GM12878 (cell line): ENCODE measurements at regions not wholly inside any gene's neighbourhood (a gene's known extent, or its start where the extent isn't known, plus 50 kb on each side); places are given as distances from the start of the nearest gene placed in this dataset.

Experiments
- BRCA1 ChIP-seq: IDR thresholded peaks from 2 replicates; pipeline ENCODE4 v1.6.1; 2011; ENCODE audit warnings: low read depth, low read length, improper control_type of control experiment
- CBX5 ChIP-seq: sonication (generic); IDR thresholded peaks from 2 replicates; pipeline ENCODE4 v1.6.1; 2016; ENCODE audit warnings: low read depth, moderate library complexity, mild to moderate bottlenecking, inconsistent platforms
- ESRRA ChIP-seq: IDR thresholded peaks from 2 replicates; pipeline ENCODE4 v1.6.1; 2012; ENCODE audit warnings: mild to moderate bottlenecking, low read length, improper control_type of control experiment
- GABPA ChIP-seq: IDR thresholded peaks from 2 replicates; pipeline ENCODE4 v1.6.1; 2014; ENCODE audit warnings: antibody characterized with exemption, low read depth, mild to moderate bottlenecking, inconsistent platforms
- NFIC ChIP-seq: IDR thresholded peaks from 2 replicates; pipeline ENCODE4 v1.6.1; 2012; ENCODE audit warnings: low read depth, mild to moderate bottlenecking, inconsistent platforms, low read length, moderate library complexity
- SUZ12 ChIP-seq: fragments of 200-600 bp; sonication (generic); IDR thresholded peaks from one replicate; pipeline ENCODE4 v1.6.1; 2018; ENCODE audit warnings: antibody characterized with exemption, mild to moderate bottlenecking; ENCODE audit not compliant: unreplicated experiment
- TF ChIP-seq, protein P1 (sequence below): fragments of 450-650 bp; IDR thresholded peaks from 2 replicates; pipeline ENCODE4 v1.6.1; 2016; ENCODE audit warnings: mild to moderate bottlenecking, moderate library complexity, borderline replicate concordance
- TF ChIP-seq, protein P2 (sequence below): fragments of 450-650 bp; IDR thresholded peaks from 2 replicates; pipeline ENCODE4 v1.6.1; 2014; ENCODE audit warnings: mild to moderate bottlenecking
- TF ChIP-seq, protein P3 (sequence below), 3 experiments: IDR thresholded peaks in 2 of 3; conservative IDR thresholded peaks in 1 of 3; 2 replicates each; pipeline ENCODE4 v1.5.1; 2011; ENCODE audit warnings: low read depth in 3 of 3, low read length in 3 of 3, mild to moderate bottlenecking in 3 of 3, control low read depth in 2 of 3, moderate library complexity in 2 of 3, inconsistent platforms in 1 of 3, mixed read lengths in 1 of 3; ENCODE audit not compliant: control insufficient read depth in 2 of 3, insufficient read depth in 1 of 3; ENCODE audit errors: extremely low read depth in 1 of 3

DNA sequence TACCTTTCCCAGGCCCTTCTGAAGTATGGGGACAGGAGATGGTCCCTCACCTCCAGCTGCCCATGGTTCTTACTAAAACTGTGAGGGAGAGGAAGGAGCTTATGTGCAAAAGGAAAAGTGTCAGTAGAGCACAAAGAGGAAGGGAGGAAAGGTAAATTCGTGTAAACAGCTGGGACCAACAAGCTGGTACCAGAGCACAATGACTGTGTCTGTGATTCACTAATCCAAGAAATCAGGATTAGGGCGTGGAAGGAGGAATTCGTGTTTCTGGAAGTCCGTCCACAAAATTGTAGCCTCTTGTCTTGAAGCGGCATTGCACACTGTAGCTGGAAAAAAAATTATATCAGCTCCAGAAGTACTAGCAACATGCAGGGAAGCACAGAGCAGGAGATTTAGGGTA lies 129.0 kb upstream of the RREB1 start:
- TF ChIP-seq GABPA (no peak), ESRRA (no peak), BRCA1 (no peak), SUZ12 (no peak), NFIC (no peak), CBX5 (no peak)
- TF ChIP-seq, protein P1, sequence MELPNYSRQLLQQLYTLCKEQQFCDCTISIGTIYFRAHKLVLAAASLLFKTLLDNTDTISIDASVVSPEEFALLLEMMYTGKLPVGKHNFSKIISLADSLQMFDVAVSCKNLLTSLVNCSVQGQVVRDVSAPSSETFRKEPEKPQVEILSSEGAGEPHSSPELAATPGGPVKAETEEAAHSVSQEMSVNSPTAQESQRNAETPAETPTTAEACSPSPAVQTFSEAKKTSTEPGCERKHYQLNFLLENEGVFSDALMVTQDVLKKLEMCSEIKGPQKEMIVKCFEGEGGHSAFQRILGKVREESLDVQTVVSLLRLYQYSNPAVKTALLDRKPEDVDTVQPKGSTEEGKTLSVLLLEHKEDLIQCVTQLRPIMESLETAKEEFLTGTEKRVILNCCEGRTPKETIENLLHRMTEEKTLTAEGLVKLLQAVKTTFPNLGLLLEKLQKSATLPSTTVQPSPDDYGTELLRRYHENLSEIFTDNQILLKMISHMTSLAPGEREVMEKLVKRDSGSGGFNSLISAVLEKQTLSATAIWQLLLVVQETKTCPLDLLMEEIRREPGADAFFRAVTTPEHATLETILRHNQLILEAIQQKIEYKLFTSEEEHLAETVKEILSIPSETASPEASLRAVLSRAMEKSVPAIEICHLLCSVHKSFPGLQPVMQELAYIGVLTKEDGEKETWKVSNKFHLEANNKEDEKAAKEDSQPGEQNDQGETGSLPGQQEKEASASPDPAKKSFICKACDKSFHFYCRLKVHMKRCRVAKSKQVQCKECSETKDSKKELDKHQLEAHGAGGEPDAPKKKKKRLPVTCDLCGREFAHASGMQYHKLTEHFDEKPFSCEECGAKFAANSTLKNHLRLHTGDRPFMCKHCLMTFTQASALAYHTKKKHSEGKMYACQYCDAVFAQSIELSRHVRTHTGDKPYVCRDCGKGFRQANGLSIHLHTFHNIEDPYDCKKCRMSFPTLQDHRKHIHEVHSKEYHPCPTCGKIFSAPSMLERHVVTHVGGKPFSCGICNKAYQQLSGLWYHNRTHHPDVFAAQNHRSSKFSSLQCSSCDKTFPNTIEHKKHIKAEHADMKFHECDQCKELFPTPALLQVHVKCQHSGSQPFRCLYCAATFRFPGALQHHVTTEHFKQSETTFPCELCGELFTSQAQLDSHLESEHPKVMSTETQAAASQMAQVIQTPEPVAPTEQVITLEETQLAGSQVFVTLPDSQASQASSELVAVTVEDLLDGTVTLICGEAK = no peak
- TF ChIP-seq, protein P2, sequence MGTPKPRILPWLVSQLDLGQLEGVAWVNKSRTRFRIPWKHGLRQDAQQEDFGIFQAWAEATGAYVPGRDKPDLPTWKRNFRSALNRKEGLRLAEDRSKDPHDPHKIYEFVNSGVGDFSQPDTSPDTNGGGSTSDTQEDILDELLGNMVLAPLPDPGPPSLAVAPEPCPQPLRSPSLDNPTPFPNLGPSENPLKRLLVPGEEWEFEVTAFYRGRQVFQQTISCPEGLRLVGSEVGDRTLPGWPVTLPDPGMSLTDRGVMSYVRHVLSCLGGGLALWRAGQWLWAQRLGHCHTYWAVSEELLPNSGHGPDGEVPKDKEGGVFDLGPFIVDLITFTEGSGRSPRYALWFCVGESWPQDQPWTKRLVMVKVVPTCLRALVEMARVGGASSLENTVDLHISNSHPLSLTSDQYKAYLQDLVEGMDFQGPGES = no peak
- TF ChIP-seq, protein P3, sequence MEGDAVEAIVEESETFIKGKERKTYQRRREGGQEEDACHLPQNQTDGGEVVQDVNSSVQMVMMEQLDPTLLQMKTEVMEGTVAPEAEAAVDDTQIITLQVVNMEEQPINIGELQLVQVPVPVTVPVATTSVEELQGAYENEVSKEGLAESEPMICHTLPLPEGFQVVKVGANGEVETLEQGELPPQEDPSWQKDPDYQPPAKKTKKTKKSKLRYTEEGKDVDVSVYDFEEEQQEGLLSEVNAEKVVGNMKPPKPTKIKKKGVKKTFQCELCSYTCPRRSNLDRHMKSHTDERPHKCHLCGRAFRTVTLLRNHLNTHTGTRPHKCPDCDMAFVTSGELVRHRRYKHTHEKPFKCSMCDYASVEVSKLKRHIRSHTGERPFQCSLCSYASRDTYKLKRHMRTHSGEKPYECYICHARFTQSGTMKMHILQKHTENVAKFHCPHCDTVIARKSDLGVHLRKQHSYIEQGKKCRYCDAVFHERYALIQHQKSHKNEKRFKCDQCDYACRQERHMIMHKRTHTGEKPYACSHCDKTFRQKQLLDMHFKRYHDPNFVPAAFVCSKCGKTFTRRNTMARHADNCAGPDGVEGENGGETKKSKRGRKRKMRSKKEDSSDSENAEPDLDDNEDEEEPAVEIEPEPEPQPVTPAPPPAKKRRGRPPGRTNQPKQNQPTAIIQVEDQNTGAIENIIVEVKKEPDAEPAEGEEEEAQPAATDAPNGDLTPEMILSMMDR (IDR thresholded peaks at IDR 0.05 in 2 of 3, conservative IDR thresholded peaks at IDR 0.05 in 1 of 3; ENCODE audit: control insufficient read depth in 2 of 3, extremely low read depth in 1 of 3, insufficient read depth in 1 of 3, low read depth in 3 of 3, low read length in 3 of 3) = no peak
